Fibroblast of skin of back (primary cell): ENCODE measurements at regions not wholly inside any gene's neighbourhood (a gene's known extent, or its start where the extent isn't known, plus 50 kb on each side); places are given as distances from the start of the nearest gene placed in this dataset.
"Not testable (repeated sequence)": the region's sequence is repeated elsewhere in the genome, so short reads cannot be mapped to it uniquely, and the experiment has no call there.

Experiments
- DNase-seq: peaks from one replicate; pipeline ENCODE4 v3.0.0-alpha.2; 2013

- no peak for DNase-seq
Measured at GRCh38 chr4:173475751-173476150, 54.3 kb downstream of the HAND2 start.

- DNase-seq: no peak
Measured at GRCh38 chr4:173469622-173470021, 60.4 kb downstream of the HAND2 start.

GRCh38 chr4:173468314-173468713 lies 61.7 kb downstream of the HAND2 start:
- no peak for DNase-seq

GRCh38 chr4:173466101-173466500 lies 63.9 kb downstream of the HAND2 start:
- peak; percentile 29 for DNase-seq

- no peak for DNase-seq
Measured at GRCh38 chr4:173464481-173464880, 65.5 kb downstream of the HAND2 start.

GRCh38 chr4:173463816-173464215 lies 64.9 kb upstream of the SCRG1 start:
- DNase-seq: no peak

- DNase-seq: no peak
Measured at GRCh38 chr4:173461170-173461569, 62.3 kb upstream of the SCRG1 start.

GRCh38 chr4:173459857-173460256 lies 60.9 kb upstream of the SCRG1 start:
- DNase-seq: no peak

GRCh38 chr4:173457893-173458292 lies 59.0 kb upstream of the SCRG1 start:
- no peak for DNase-seq

- not testable (repeated sequence) for DNase-seq
Measured at GRCh38 chr4:173451435-173451834, 52.5 kb upstream of the SCRG1 start.

GRCh38 chr4:173450281-173450680 lies 51.4 kb upstream of the SCRG1 start:
- DNase-seq: peak; percentile 11

- no peak for DNase-seq
Measured at GRCh38 chr4:173449380-173449717, 50.4 kb upstream of the SCRG1 start.

- DNase-seq: peak; percentile 8
Measured at GRCh38 chr4:173448608-173449379, 49.9 kb upstream of the SCRG1 start.
